GDM1 (cell line): ENCODE measurements at regions not wholly inside any gene's neighbourhood (a gene's known extent, or its start where the extent isn't known, plus 50 kb on each side); places are given as distances from the start of the nearest gene placed in this dataset.
"Not testable (repeated sequence)": the region's sequence is repeated elsewhere in the genome, so short reads cannot be mapped to it uniquely, and the experiment has no call there.

Source experiments
- DNase-seq: peaks from one replicate; lab custom pipeline; 2025; lab: John Stamatoyannopoulos, UW

GRCh38 chr18:10169064-10169562 lies 255.3 kb downstream of the VAPA start:
- DNase-seq: no peak

- DNase-seq: no peak
Measured at GRCh38 chr18:10169814-10170213, 256.0 kb downstream of the VAPA start.

- no peak for DNase-seq
Measured at GRCh38 chr18:10170375-10170774, 256.6 kb downstream of the VAPA start.

GRCh38 chr18:10175333-10175732 lies 261.5 kb downstream of the VAPA start:
- DNase-seq: not testable (repeated sequence)

- DNase-seq: not testable (repeated sequence)
Measured at GRCh38 chr18:10179326-10179725, 265.5 kb downstream of the VAPA start.

GRCh38 chr18:10182009-10182624 lies 268.3 kb downstream of the VAPA start:
- DNase-seq: no peak

GRCh38 chr18:10184776-10185175 lies 269.7 kb upstream of the APCDD1 start:
- no peak for DNase-seq

- no peak for DNase-seq
Measured at GRCh38 chr18:10188971-10189810, 265.2 kb upstream of the APCDD1 start.

- no peak for DNase-seq
Measured at GRCh38 chr18:10190564-10190963, 263.9 kb upstream of the APCDD1 start.

GRCh38 chr18:10193444-10193843 lies 261.0 kb upstream of the APCDD1 start:
- DNase-seq: no peak

GRCh38 chr18:10194592-10194991 lies 259.8 kb upstream of the APCDD1 start:
- DNase-seq: no peak

- DNase-seq: no peak
Measured at GRCh38 chr18:10195529-10195928, 258.9 kb upstream of the APCDD1 start.

GRCh38 chr18:10197097-10197496 lies 257.3 kb upstream of the APCDD1 start:
- no peak for DNase-seq

- DNase-seq: no peak
Measured at GRCh38 chr18:10201226-10201625, 253.2 kb upstream of the APCDD1 start.

GRCh38 chr18:10201659-10202058 lies 252.8 kb upstream of the APCDD1 start:
- DNase-seq: no peak

GRCh38 chr18:10202845-10203321 lies 251.6 kb upstream of the APCDD1 start:
- no peak for DNase-seq

GRCh38 chr18:10205151-10205550 lies 249.3 kb upstream of the APCDD1 start:
- DNase-seq: no peak

GRCh38 chr18:10207682-10208345 lies 246.6 kb upstream of the APCDD1 start:
- no peak for DNase-seq

GRCh38 chr18:10209302-10209701 lies 245.1 kb upstream of the APCDD1 start:
- no peak for DNase-seq

- DNase-seq: no peak
Measured at GRCh38 chr18:10210057-10210633, 244.3 kb upstream of the APCDD1 start.

- no peak for DNase-seq
Measured at GRCh38 chr18:10213526-10213925, 240.9 kb upstream of the APCDD1 start.

- DNase-seq: no peak
Measured at GRCh38 chr18:10215446-10215845, 239.0 kb upstream of the APCDD1 start.
